Uterus (tissue), 3 donors: ENCODE measurements at regions not wholly inside any gene's neighbourhood (a gene's known extent, or its start where the extent isn't known, plus 50 kb on each side); places are given as distances from the start of the nearest gene placed in this dataset.

ENCODE experiments used
- DNase-seq, 2 donors: peaks; one replicate each; pipeline ENCODE4 v3.0.0-alpha.2; 2019 to 2020
- H3K27ac ChIP-seq, 2 donors: fragments of 200-600 bp; sonication (generic); 1 replicate in 1 of 2; 2 replicates in 1 of 2; pipeline ENCODE4 v1.5.1; 2016 to 2018
- H3K27me3 ChIP-seq, 2 donors: fragments of 200-600 bp; sonication (generic); one replicate each; pipeline ENCODE4 v1.5.1; 2018 to 2019; ENCODE audit warnings: control low read depth in 1 of 2
- H3K36me3 ChIP-seq, 2 donors: fragments of 200-600 bp; sonication (generic); one replicate each; pipeline ENCODE4 v1.5.1; 2019; ENCODE audit warnings: control low read depth in 1 of 2
- H3K4me1 ChIP-seq, 2 donors: fragments of 200-600 bp; sonication (generic); one replicate each; pipeline ENCODE4 v1.5.1; 2018 to 2019; ENCODE audit warnings: control low read depth in 1 of 2
- H3K4me3 ChIP-seq, 2 donors: fragments of 200-600 bp; sonication (generic); 1 replicate in 1 of 2; 2 replicates in 1 of 2; pipeline ENCODE4 v1.5.1; 2018 to 2019; ENCODE audit warnings: mild to moderate bottlenecking in 1 of 2
- H3K9me3 ChIP-seq, 2 donors: fragments of 200-600 bp; sonication (generic); one replicate each; pipeline ENCODE4 v1.5.1; 2019; ENCODE audit warnings: control low read depth in 1 of 2
- POLR2A ChIP-seq, 2 donors: fragments of 450-650 bp; IDR thresholded peaks; one replicate each; pipeline ENCODE4 v1.6.1; 2016; ENCODE audit warnings: antibody characterized with exemption in 2 of 2, mild to moderate bottlenecking in 1 of 2, moderate library complexity in 1 of 2
- intact Hi-C: fragments of 100-400 bp; cut with DNase I; formaldehyde crosslinking; loops from one replicate; pipeline ENCODE4 v1.15.1; 2023; ENCODE audit warnings: low total_unique reads
- TF ChIP-seq, protein P1 (sequence below), 4 experiments: fragments of 200-600 bp in 2 of 4; fragments of 450-650 bp in 2 of 4; sonication (generic) in 2 of 4; IDR thresholded peaks; one replicate each; pipeline ENCODE4 v1.5.1; 2016 to 2019; ENCODE audit warnings: antibody characterized with exemption in 4 of 4, mild to moderate bottlenecking in 2 of 4, moderate library complexity in 1 of 4
- donor health status: DM: yes; HTN: yes; CAD: no.

DNA sequence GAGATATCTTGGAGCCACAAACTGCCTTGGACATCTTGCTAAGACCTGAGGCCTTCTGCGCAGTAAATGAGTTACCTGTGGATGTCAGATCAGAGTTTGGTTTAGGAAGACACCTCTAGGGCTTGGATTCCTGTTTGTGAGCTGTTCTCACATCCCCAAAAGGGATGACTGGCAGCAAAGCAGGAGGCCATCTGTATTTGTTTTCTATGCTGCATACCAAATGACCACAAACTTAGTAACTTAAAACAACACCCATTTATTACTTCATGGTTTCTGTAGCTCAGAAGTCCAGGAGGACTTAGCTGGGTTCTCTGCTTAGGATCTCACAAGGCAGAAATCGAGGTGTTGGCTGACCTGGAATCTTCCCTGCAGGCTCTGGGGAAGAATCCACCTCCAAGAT, 116.7 kb downstream of the UNC5CL start:
- TF ChIP-seq POLR2A (IDR thresholded peaks at IDR 0.05): no peak
- TF ChIP-seq, protein P1, sequence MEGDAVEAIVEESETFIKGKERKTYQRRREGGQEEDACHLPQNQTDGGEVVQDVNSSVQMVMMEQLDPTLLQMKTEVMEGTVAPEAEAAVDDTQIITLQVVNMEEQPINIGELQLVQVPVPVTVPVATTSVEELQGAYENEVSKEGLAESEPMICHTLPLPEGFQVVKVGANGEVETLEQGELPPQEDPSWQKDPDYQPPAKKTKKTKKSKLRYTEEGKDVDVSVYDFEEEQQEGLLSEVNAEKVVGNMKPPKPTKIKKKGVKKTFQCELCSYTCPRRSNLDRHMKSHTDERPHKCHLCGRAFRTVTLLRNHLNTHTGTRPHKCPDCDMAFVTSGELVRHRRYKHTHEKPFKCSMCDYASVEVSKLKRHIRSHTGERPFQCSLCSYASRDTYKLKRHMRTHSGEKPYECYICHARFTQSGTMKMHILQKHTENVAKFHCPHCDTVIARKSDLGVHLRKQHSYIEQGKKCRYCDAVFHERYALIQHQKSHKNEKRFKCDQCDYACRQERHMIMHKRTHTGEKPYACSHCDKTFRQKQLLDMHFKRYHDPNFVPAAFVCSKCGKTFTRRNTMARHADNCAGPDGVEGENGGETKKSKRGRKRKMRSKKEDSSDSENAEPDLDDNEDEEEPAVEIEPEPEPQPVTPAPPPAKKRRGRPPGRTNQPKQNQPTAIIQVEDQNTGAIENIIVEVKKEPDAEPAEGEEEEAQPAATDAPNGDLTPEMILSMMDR (IDR thresholded peaks at IDR 0.05): no peak
- DNase-seq: no peak
- Histone ChIP-seq H3K4me3 (no peak overlapping the region), H3K36me3 (no peaks in the 10 kb centered on the region), H3K9me3 (no peaks in the 10 kb centered on the region), H3K27me3 (no peaks in the 10 kb centered on the region), H3K4me1 (no peaks in the 10 kb centered on the region), H3K27ac (no peak overlapping the region)
- intact Hi-C loops: no loop called here

DNA sequence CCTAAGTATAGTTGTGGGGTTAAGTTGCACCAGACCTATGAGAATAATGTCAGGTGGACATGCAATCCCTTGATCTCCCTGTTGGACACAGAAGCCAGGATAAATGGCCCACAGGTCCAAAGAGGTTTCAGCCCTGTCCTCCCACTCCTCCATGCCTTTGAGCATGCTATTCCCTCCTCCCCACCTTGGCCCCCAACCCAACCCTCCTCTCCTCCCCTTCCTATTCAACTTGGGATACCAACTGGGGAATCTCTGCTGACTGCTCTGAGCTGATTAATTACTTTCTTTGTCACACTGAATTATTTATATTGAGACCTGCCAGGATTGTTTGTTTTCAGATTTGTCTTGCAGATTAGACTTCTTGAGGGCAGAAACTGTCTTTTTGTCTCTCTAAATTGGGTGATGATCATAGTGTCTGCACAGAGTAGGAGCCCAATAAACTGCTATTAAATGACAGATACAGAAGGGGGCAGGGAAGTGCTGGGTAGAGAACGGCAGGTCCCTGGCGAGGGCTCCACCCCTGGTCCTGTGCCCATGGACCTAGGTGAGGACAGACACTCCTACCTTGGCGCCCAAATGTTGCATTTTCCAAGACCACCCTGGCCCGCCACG, 120.9 kb downstream of the UNC5CL start:
- Histone ChIP-seq H3K4me3 (no peak overlapping the region), H3K36me3 (no peaks in the 10 kb centered on the region), H3K27me3 (no peaks in the 10 kb centered on the region), H3K27ac (no peak overlapping the region), H3K4me1 (no peaks in the 10 kb centered on the region), H3K9me3 (no peaks in the 10 kb centered on the region)
- no peak for DNase-seq
- TF ChIP-seq, protein P1 (IDR thresholded peaks at IDR 0.05): no peak
- TF ChIP-seq POLR2A (IDR thresholded peaks at IDR 0.05): no peak
- intact Hi-C loops: no loop called here

DNA sequence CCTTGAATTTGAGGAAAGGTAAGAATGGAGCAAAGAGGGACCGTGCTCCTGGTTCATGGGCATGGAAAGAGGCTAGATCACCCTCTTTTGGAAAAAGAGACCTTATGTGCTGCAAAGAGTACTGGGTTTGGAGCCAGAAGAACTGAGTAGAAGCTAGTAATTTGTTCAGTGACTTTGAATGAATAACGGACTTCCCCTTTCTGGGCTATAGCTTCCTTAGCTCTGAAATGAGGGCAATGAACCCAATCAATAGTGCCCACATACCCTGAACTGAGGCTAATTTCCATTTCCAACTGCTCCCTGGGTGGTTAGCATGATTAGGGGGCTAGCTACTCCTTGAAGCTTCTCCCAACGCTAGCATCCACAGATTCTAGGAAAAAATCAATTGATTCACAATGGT, 121.4 kb downstream of the UNC5CL start:
- Histone ChIP-seq H3K36me3 (no peaks in the 10 kb centered on the region), H3K4me3 (no peak overlapping the region), H3K27ac (no peak overlapping the region), H3K9me3 (no peaks in the 10 kb centered on the region), H3K4me1 (no peaks in the 10 kb centered on the region), H3K27me3 (no peaks in the 10 kb centered on the region)
- no peak for DNase-seq
- intact Hi-C loops: no loop called here
- no peak for TF ChIP-seq POLR2A (IDR thresholded peaks at IDR 0.05)
- TF ChIP-seq, protein P1 (IDR thresholded peaks at IDR 0.05): no peak

DNA sequence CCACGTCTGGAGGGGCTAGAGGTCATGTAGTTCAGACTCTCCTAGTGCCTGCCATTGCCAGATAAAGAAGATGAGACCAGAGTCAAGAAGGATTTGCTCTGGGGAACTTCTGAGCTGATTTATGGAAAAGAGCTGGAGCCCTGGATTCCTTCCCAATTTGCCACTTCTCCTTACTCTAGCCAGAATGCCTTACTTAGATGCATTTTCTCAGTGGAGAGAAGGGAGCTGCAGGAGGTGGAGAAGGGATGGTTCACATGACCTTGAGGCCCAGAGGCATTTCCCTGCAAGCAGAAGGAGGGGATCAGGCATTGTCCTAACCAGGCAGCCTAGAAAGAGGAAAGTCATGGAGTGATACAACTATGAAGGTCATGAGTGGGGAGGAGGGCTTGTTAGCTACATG, 122.2 kb downstream of the UNC5CL start:
- Histone ChIP-seq H3K27ac (no peak overlapping the region), H3K4me3 (no peak overlapping the region), H3K4me1 (no peaks in the 10 kb centered on the region), H3K9me3 (no peaks in the 10 kb centered on the region), H3K36me3 (no peaks in the 10 kb centered on the region), H3K27me3 (no peaks in the 10 kb centered on the region)
- TF ChIP-seq POLR2A (IDR thresholded peaks at IDR 0.05): no peak
- TF ChIP-seq, protein P1 (IDR thresholded peaks at IDR 0.05): no peak
- intact Hi-C loops: no loop called here
- DNase-seq: no peak

DNA sequence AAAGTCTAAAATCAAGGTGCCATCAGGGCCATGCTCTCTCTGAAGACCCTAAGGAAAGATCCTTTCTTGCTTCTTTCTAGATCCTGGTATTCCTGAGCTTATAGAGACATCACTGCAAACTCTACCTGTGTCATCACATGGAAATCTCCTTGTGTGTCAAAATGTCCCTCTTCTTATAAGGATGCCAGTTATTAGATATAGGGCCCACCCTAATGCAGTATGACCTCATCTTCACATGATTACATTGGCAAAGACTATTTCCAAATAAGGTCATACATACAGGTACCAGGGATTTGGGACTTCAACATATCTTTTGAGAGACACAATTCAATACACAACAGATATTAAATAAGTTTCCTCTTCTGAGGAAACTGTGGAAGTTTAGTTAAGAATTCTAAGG, 123.9 kb downstream of the UNC5CL start:
- intact Hi-C loops: no loop called here

More for the DNA sequence above, 123.9 kb downstream of the UNC5CL start:
- no peak overlapping the region for H3K4me3 ChIP-seq
- no peaks in the 10 kb centered on the region for H3K36me3 ChIP-seq
- H3K27ac ChIP-seq: no peak overlapping the region
- no peaks in the 10 kb centered on the region for H3K27me3 ChIP-seq
- no peaks in the 10 kb centered on the region for H3K9me3 ChIP-seq
- DNase-seq: no peak
- TF ChIP-seq, protein P1 (IDR thresholded peaks at IDR 0.05): no peak
- no peak for TF ChIP-seq POLR2A (IDR thresholded peaks at IDR 0.05)
- no peaks in the 10 kb centered on the region for H3K4me1 ChIP-seq
